Activated CD4-positive, alpha-beta T cell treated with anti-CD3 and anti-CD28 coated beads for 36 hours (primary cell): ENCODE measurements at regions not wholly inside any gene's neighbourhood (a gene's known extent, or its start where the extent isn't known, plus 50 kb on each side); places are given as distances from the start of the nearest gene placed in this dataset.

Experiments
- ATAC-seq: fragments of 200-7000 bp; cut with Tn5 transposase; one replicate; pipeline ENCODE4 v1.10.0; 2021; ENCODE audit warnings: mild to moderate bottlenecking, moderate library complexity
- CTCF ChIA-PET: fragments of 350-600 bp; sonication (Branson Sonifier 250); formaldehyde crosslinking; loops from one replicate; lab custom pipeline; 2021; ENCODE audit warnings: antibody characterized with exemption; lab: Charles Lee
- POLR2A ChIA-PET: fragments of 350-600 bp; sonication (Branson Sonifier 250); formaldehyde crosslinking; loops from one replicate; lab custom pipeline; 2021; ENCODE audit warnings: antibody characterized with exemption, inconsistent platforms; lab: Charles Lee
- DNase-seq: peaks from one replicate; pipeline ENCODE4 v3.0.0-alpha.2; 2020
- H3K27ac Mint-ChIP-seq: one replicate; pipeline ENCODE4 v1.8.0; 2021; ENCODE audit warnings: mixed read lengths
- H3K27me3 Mint-ChIP-seq: one replicate; pipeline ENCODE4 v1.8.0; 2021; ENCODE audit warnings: mixed read lengths
- H3K36me3 Mint-ChIP-seq: one replicate; pipeline ENCODE4 v1.8.0; 2021; ENCODE audit warnings: low read depth, mixed read lengths
- H3K4me1 Mint-ChIP-seq: one replicate; pipeline ENCODE4 v1.8.0; 2021; ENCODE audit warnings: mixed read lengths
- H3K4me3 Mint-ChIP-seq: one replicate; pipeline ENCODE4 v1.8.0; 2021; ENCODE audit warnings: mild to moderate bottlenecking, moderate library complexity, mixed read lengths
- H3K9me3 Mint-ChIP-seq: one replicate; pipeline ENCODE4 v1.8.0; 2021; ENCODE audit warnings: low read depth, mixed read lengths
- intact Hi-C, 2 experiments: fragments of 100-400 bp; cut with DNase I in 1 of 2; cut with micrococcal nuclease in 1 of 2; formaldehyde crosslinking; loops; one replicate each; pipeline versions ENCODE4 v1.14.2 to v1.15.1; 2022 to 2024; cut with DNase I, micrococcal nuclease

DNA sequence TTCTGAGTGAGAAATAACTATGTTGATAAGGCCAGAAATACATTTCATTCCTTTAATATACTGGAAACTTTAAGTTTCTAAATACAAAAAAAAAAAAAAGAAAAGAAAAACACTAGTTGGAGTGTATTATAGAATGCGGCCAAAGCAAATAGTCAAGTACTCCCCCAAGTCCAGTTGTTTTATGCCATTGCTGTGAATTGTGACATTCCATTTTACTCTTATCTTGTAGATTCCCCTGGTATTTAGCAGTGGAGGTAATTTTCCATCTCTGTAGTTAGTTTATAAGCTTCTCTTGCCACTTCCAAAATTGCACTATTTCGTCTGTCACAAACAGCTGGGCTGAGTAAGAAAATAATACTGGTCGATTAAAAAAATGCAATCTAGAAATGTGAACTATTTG, 426.0 kb downstream of the PCDH18 start:
- DNase-seq (no peak), ATAC-seq (no peak)
- CTCF ChIA-PET = no interaction called here
- intact Hi-C loops = no loop called here
- H3K27me3 Mint-ChIP-seq = no peaks in the 10 kb centered on the region
- no peaks in the 10 kb centered on the region for H3K36me3 Mint-ChIP-seq
- H3K9me3 Mint-ChIP-seq = peaks cover 2% of the 10 kb centered on the region
- H3K4me3 Mint-ChIP-seq = no peak overlapping the region
- POLR2A ChIA-PET = no interaction called here
- no peak overlapping the region for H3K27ac Mint-ChIP-seq
- no peaks in the 10 kb centered on the region for H3K4me1 Mint-ChIP-seq

DNA sequence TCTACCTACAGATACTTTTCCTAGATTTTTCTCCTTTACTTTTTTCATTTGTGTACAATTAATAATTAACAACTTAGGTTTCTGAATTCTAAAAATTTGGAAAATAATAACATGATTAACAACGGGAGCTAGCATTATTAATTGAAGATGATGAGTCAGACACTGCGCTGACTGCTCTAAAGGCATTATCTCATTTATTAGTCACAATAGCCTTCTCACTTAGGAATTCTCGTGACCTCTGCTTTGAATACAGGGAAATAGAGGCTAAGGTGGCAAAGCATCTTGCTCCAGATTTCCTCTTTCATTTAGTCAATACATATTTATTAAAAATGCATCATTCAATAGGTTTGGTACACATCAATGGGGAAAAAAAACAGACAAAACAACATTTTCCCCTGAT, 441.3 kb downstream of the PCDH18 start:
- intact Hi-C loops = no loop called here
- no peak for DNase-seq
- CTCF ChIA-PET = no interaction called here
- no peak overlapping the region for H3K27ac Mint-ChIP-seq
- H3K4me3 Mint-ChIP-seq = no peak overlapping the region
- no peak for ATAC-seq
- no peaks in the 10 kb centered on the region for H3K36me3 Mint-ChIP-seq
- no peaks in the 10 kb centered on the region for H3K27me3 Mint-ChIP-seq
- POLR2A ChIA-PET = no interaction called here
- H3K9me3 Mint-ChIP-seq = peaks cover 7% of the 10 kb centered on the region
- no peaks in the 10 kb centered on the region for H3K4me1 Mint-ChIP-seq

DNA sequence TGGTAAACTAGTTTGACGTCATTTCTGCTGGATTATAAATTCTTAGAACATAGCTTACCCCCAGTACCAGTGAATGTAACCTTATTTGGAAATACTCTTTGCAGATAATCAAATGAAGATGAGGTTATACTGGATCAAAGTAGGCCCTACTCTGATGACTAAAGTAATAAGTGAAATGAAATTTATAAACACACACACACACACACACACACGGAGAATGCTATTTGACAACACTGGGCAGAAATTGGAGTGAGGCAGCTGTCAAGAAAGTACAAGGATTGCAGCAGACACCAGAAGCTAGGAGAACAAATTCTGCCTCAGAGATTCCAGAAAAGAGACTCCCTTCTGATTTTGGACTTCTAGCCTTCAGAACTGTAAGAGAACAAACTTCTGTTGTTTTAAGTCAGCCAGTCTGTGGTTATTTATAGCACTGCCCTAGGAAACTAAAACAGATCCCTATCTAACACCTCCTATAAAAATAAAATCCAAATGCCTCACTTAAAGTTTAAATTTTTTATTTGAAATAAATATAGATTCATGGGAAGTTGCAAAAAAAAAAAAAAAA, 448.6 kb downstream of the PCDH18 start:
- Mint-ChIP-seq H3K4me1 (no peaks in the 10 kb centered on the region), H3K27ac (no peak overlapping the region), H3K4me3 (no peak overlapping the region), H3K9me3 (peaks cover 2% of the 10 kb centered on the region), H3K27me3 (no peaks in the 10 kb centered on the region), H3K36me3 (no peaks in the 10 kb centered on the region)
- ATAC-seq (no peak), DNase-seq (no peak)
- ChIA-PET POLR2A (no interaction called here), CTCF (no interaction called here)
- intact Hi-C loops = no loop called here

DNA sequence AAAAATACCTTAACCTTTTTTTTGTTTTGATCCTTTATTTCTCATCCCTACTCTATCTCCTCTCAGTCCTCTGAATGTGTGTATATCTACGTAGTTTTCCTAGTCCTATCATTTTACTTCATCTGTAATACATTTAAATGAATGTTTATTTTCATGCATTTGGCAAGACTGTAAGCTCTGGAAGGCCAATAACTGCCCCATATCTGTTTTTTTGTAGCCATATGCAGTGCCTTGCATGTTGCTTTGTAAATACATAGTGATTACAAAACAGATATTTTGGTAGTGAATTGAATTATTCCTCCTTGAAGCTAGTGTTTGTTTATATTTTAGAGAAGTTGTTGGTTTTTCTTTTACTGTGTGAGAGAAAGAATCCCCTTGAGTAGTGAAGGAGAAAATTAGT, 450.2 kb downstream of the PCDH18 start:
- Mint-ChIP-seq H3K4me1 (no peaks in the 10 kb centered on the region), H3K4me3 (no peak overlapping the region)

DNA sequence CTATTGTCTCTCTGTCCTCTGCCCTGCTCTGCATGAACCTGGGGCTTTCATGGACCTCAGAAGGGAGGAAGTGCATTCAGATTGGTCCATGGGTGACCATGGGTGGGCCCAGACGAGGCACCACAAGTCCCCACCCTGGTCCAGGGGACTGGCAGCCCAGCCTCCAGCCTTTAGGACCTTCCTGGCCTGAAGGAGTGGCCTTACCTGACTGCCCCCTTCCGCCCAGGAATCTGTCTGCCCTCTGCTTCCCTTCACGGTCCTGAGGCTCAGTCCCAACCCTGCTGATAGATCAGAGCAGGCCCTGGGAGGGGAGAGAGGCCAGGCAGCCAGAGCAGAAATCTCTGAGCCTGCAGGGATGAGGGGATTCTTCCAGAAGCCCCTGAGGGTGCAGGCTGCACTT, 455.4 kb downstream of the PCDH18 start:
- intact Hi-C loops = no loop called here
- no peaks in the 10 kb centered on the region for H3K36me3 Mint-ChIP-seq
- no peak overlapping the region for H3K4me3 Mint-ChIP-seq
- peaks cover 4% of the 10 kb centered on the region for H3K9me3 Mint-ChIP-seq
- DNase-seq = no peak
- no peak for ATAC-seq
- no peak overlapping the region for H3K27ac Mint-ChIP-seq
- POLR2A ChIA-PET = no interaction called here
- no peaks in the 10 kb centered on the region for H3K27me3 Mint-ChIP-seq
- CTCF ChIA-PET = no interaction called here
- H3K4me1 Mint-ChIP-seq = no peaks in the 10 kb centered on the region

More for the DNA sequence above, 450.2 kb downstream of the PCDH18 start:
- intact Hi-C loops = no loop called here
- POLR2A ChIA-PET = no interaction called here
- Mint-ChIP-seq H3K9me3 (peaks cover 2% of the 10 kb centered on the region), H3K27me3 (no peaks in the 10 kb centered on the region), H3K36me3 (no peaks in the 10 kb centered on the region), H3K27ac (no peak overlapping the region)
- CTCF ChIA-PET = interaction anchor here (0.7 kb wide), 1 partner anchor 1874 kb away, joined by 3 read pairs; no protein-coding TSS in a partner anchor
- no peak for DNase-seq
- ATAC-seq = no peak

DNA sequence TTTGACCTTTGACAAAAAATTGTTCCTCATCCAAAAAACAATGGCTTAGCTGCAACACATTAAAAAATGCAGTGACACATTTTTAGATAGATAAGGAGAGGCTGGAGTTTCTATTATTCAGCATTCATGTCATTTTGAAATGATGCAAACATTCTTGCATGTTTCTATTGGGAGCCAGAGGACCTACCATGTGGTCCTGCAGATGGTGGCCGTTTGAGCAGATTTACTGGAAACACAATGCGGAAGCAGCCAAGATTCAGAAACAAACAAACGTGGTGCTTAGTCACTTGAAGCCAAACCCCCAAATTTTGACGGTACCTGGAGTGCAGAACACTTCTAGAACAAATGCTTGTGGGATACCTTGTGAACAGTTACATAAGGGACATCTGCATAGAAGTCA, 456.7 kb downstream of the PCDH18 start:
- ChIA-PET POLR2A (no interaction called here), CTCF (no interaction called here)
- H3K9me3 Mint-ChIP-seq = peaks cover 4% of the 10 kb centered on the region
- H3K4me3 Mint-ChIP-seq = no peak overlapping the region
- no peaks in the 10 kb centered on the region for H3K4me1 Mint-ChIP-seq
- ATAC-seq (no peak), DNase-seq (no peak)
- intact Hi-C loops = no loop called here
- H3K36me3 Mint-ChIP-seq = no peaks in the 10 kb centered on the region
- no peaks in the 10 kb centered on the region for H3K27me3 Mint-ChIP-seq
- no peak overlapping the region for H3K27ac Mint-ChIP-seq

DNA sequence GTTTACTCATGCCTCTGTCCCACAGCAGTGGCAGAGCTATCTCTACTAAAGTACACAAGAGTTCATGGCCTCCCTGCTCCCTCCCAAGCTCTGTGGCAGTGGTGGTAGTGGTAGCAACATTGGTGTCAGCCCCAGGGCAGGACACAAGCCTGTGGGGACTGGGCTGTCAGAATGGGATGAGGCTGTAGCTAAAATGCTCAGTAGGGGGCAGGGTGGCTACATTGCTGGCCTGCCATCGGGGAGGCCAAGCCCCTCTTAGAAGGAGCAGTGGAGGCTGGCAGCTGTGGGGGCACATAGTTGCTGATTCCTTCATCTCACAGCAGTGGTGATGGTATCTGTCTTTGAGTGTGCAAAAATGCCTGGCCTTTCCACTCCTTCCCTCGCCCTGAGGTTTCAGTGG, 461.7 kb downstream of the PCDH18 start:
- DNase-seq = no peak
- Mint-ChIP-seq H3K27me3 (no peaks in the 10 kb centered on the region), H3K4me1 (no peaks in the 10 kb centered on the region), H3K27ac (no peak overlapping the region), H3K36me3 (no peaks in the 10 kb centered on the region), H3K4me3 (no peak overlapping the region), H3K9me3 (peaks cover 15% of the 10 kb centered on the region)
- ATAC-seq = no peak
- ChIA-PET POLR2A (no interaction called here), CTCF (no interaction called here)
- intact Hi-C loops = no loop called here

DNA sequence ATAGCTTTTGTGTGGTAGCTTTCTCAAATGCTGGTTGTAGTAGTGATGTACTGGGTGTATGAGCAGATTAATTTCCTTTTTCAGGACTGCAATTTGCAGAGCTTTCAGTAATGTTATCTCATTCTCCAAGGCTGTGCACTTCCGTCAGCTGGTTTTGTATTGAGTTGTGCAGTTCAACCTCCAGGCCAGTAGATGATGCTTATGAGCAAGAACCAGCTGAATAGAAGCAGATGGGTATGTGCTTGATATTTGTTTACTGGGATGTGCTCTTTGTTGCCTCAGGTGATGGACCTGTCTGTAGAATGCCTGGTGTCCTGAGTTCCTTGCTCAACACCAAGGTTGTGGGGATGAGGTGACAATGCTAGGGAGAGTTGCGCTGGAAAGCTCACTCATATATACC, 462.8 kb downstream of the PCDH18 start:
- ChIA-PET CTCF (no interaction called here), POLR2A (no interaction called here)
- Mint-ChIP-seq H3K27ac (no peak overlapping the region), H3K27me3 (no peaks in the 10 kb centered on the region), H3K36me3 (no peaks in the 10 kb centered on the region), H3K4me1 (no peaks in the 10 kb centered on the region), H3K9me3 (peaks cover 15% of the 10 kb centered on the region), H3K4me3 (no peak overlapping the region)
- DNase-seq (no peak), ATAC-seq (no peak)
- intact Hi-C loops = no loop called here

DNA sequence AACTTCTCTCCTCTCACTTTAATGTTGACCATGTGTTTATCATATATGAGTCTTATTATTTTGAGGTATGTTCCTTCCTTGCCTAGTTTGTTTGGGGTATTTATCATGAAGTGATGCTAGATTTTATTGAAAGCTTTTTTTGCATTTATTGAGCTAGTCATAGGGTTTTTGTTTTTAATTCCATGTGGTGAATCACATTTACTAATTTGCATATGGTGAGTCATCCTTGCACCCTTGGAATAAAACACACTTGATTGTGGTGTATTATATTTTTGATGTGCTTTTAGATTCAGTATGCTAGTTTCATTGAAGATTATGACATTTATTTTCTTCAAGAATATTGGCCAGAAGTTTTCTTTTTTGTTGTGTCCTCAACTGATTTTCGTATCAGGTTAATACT, 464.6 kb downstream of the PCDH18 start:
- Mint-ChIP-seq H3K27ac (no peak overlapping the region), H3K4me1 (no peaks in the 10 kb centered on the region), H3K36me3 (no peaks in the 10 kb centered on the region), H3K9me3 (peaks cover 13% of the 10 kb centered on the region), H3K4me3 (no peak overlapping the region), H3K27me3 (no peaks in the 10 kb centered on the region)
- DNase-seq (no peak), ATAC-seq (no peak)
- POLR2A ChIA-PET = no interaction called here
- intact Hi-C loops = no loop called here
- CTCF ChIA-PET = interaction anchor here (0.6 kb wide), 1 partner anchor 797 kb away, joined by 3 read pairs; no protein-coding TSS in a partner anchor

DNA sequence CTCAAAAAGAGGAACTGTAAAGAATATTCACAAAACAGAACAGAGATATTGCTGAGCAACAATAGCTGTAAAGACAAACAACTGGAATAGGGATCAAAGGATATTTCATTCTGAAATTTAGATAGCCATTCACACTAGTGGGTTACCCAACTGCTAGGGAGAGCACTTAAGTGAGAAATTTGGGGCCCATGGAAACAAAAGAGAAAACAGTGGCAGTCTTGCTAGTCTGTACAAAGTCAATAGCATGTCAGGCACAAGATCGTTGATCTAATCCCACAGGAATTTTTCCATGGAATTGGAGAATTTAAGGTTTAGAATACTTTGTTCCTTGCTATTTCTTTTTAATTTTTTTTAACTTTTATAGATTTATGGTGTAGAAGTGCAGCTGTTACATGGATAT, 467.0 kb downstream of the PCDH18 start:
- POLR2A ChIA-PET = no interaction called here
- no peak overlapping the region for H3K4me3 Mint-ChIP-seq
- H3K4me1 Mint-ChIP-seq = no peaks in the 10 kb centered on the region
- ATAC-seq (no peak), DNase-seq (no peak)
- CTCF ChIA-PET = interaction anchor here (1.2 kb wide), 1 partner anchor 13 kb away, joined by 3 read pairs; no protein-coding TSS in a partner anchor
- H3K27me3 Mint-ChIP-seq = no peaks in the 10 kb centered on the region
- no peak overlapping the region for H3K27ac Mint-ChIP-seq
- H3K36me3 Mint-ChIP-seq = no peaks in the 10 kb centered on the region
- intact Hi-C loops = no loop called here
- H3K9me3 Mint-ChIP-seq = peaks cover 13% of the 10 kb centered on the region

DNA sequence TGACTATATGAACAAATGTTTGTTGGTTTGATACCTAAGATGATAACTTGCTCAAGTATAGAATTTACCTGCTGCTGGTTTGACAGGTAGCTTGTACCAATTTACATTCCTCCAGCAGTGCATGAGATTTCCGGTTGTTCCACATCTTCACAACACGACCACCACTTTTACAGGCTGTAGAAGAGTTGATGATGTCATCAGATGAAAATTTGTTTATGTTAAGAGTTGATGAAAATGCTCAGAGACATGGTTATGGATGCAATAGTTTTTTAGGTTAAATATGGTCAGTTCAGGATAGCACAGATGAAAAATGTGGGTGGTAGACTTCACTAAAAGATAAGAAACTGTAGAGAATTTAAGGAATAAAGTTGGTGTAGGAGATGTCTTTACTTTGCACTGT, 468.3 kb downstream of the PCDH18 start:
- no peaks in the 10 kb centered on the region for H3K36me3 Mint-ChIP-seq

DNA sequence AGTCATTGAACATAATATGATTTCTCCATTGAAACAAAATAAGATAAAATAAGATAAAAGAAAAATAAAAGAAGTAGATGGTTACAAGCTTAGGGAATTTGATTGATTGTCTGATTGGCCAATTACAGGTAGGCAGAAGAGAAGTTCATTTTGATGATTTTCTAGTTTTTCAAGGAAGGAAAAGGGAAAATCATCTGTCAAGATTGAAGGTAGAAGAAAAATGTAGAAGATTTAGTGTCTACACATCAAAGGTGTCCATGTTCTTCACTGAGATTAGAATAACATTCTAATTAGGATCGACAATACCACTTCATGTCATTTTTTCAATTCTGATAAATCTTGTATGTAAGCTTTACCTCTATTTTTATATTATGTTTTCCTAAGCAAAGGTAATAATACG, 489.1 kb downstream of the PCDH18 start:
- Mint-ChIP-seq H3K27me3 (no peaks in the 10 kb centered on the region), H3K9me3 (no peaks in the 10 kb centered on the region), H3K4me1 (no peaks in the 10 kb centered on the region), H3K36me3 (no peaks in the 10 kb centered on the region), H3K27ac (no peak overlapping the region), H3K4me3 (no peak overlapping the region)
- DNase-seq = no peak
- CTCF ChIA-PET = no interaction called here
- intact Hi-C loops = no loop called here
- POLR2A ChIA-PET = no interaction called here
- ATAC-seq = no peak

More for the DNA sequence above, 468.3 kb downstream of the PCDH18 start:
- intact Hi-C loops = no loop called here
- Mint-ChIP-seq H3K4me3 (no peak overlapping the region), H3K27me3 (no peaks in the 10 kb centered on the region), H3K9me3 (peaks cover 9% of the 10 kb centered on the region), H3K27ac (no peak overlapping the region), H3K4me1 (no peaks in the 10 kb centered on the region)
- DNase-seq (no peak), ATAC-seq (no peak)
- ChIA-PET CTCF (no interaction called here), POLR2A (no interaction called here)

DNA sequence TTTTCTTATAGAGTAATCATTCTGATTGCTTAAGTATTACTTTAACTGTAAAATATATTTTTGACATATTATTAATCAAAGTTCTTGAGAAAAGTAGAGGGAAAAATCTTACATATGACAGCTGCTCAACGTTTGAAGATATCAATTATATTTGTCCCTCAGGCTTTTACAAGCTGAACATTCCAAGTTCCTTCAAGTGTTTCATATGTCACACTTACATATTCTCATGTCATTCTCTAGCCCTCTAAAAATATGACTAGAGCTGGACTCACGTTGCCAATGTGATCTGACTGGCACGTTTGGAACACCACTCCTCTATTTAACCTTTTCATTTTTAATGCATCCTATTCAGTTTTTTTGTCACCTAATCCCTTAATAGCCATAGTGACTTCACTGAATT, 492.9 kb downstream of the PCDH18 start:
- Mint-ChIP-seq H3K27me3 (no peaks in the 10 kb centered on the region), H3K9me3 (no peaks in the 10 kb centered on the region), H3K36me3 (no peaks in the 10 kb centered on the region), H3K4me1 (no peaks in the 10 kb centered on the region), H3K27ac (no peak overlapping the region), H3K4me3 (no peak overlapping the region)
- intact Hi-C loops = no loop called here
- no peak for ATAC-seq
- CTCF ChIA-PET = no interaction called here
- DNase-seq = no peak
- POLR2A ChIA-PET = no interaction called here
